Breast epithelium (tissue), 3 donors: ENCODE measurements at regions not wholly inside any gene's neighbourhood (a gene's known extent, or its start where the extent isn't known, plus 50 kb on each side); places are given as distances from the start of the nearest gene placed in this dataset.

Experiments
- CTCF ChIP-seq, 3 donors: fragments of 450-650 bp; IDR thresholded peaks; one replicate each; pipeline ENCODE4 v1.5.1; 2016 to 2017; ENCODE audit warnings: antibody characterized with exemption in 3 of 3, mild to moderate bottlenecking in 3 of 3, moderate library complexity in 3 of 3
- POLR2A ChIP-seq: fragments of 450-650 bp; IDR thresholded peaks from one replicate; pipeline ENCODE4 v1.6.1; 2016; ENCODE audit warnings: antibody characterized with exemption, mild to moderate bottlenecking, moderate library complexity

- no peak for TF ChIP-seq CTCF (IDR thresholded peaks at IDR 0.05)
- no peak for TF ChIP-seq POLR2A
Measured at GRCh38 chr12:114194956-114195355, 211.0 kb downstream of the TBX5 start.
